ENCODE measurements at regions not wholly inside any gene's neighbourhood (a gene's known extent, or its start where the extent isn't known, plus 50 kb on each side); places are given as distances from the start of the nearest gene placed in this dataset.
"Not testable (repeated sequence)": the region's sequence is repeated elsewhere in the genome, so short reads cannot be mapped to it uniquely, and the experiment has no call there.

DNA sequence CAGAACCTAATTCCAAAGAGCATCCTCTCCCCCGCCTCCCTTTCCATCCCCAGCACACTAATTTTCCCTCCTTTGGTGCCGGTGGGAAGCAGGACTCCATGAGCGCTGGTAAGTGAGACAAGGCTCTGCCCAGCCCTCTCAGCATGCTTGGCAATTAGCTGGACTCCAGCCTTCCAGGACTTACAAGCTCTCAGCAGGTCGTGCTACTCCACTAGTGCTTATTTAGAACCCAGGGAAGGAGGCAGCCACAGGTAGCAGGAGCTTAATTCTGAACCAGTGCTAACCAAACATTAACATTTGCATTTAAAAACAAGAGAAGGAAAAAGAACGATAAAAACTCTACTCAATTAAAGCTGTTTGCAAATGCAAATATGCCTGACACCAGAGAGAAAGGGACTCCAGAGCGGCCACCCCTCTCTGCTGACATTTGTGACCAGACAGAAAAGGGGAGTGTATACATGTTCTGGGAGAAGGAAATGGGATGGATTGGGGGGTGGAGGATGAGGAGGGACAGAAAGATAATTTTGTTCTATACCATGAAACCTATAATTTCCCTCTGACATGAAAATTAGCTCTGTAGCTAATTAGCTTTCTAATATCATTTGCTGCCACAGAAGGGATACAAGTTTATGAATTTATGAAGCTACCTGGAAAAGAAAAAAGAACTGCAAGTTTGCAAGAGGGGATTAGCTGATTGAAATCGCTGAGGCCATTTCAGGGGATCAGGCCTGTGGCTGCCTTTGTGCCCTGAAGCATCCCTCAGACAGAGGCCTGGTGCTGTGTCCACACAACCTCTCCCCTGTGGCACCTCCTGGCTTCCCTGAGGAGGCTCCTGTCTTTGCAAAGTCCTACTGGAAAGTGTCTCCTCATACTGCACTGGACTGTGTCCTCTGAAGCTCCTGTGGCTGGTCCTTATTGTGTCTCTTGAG is 266.3 kb downstream of the SEC61B start:
- TF ChIP-seq CTCF (IDR thresholded peaks at IDR 0.05; ENCODE audit: low read depth, low read length, missing control alignments): no peak
- in situ Hi-C loops (cut with HindIII; ENCODE audit: low pct_ligation_motif_present, low sequenced_read_pairs): no loop called here
- H3K4me3 ChIP-seq (ENCODE audit: low read depth, low read length): no peak overlapping the region
- H3K27ac ChIP-seq: no peak overlapping the region
- no peaks in the 10 kb centered on the region for H3K36me3 ChIP-seq (replicated peaks)
- H3K27me3 ChIP-seq (replicated peaks): no peaks in the 10 kb centered on the region
- no peak for DNase-seq

DNA sequence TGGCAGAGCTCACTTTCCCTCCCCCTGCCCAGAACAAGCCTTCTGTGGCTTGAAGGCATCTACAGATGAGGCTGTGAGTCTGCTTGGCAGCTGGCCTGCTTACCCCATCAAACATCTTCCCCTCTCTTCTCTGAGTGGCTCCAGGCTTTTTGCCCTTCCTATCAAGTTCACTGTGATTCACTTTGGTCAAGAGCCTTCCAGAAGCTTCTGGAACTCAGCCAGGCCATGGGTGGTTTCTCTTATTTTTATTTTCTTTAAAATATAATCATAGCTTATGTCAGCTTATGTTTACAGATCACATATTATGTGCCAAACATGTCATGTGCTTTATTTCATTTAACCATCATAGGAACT is 267.0 kb downstream of the SEC61B start:
- Histone ChIP-seq H3K36me3 (replicated peaks) (no peaks in the 10 kb centered on the region), H3K27ac (no peak overlapping the region), H3K27me3 (replicated peaks) (no peaks in the 10 kb centered on the region), H3K4me3 (ENCODE audit: low read depth, low read length) (no peak overlapping the region)
- in situ Hi-C loops (cut with HindIII; ENCODE audit: low pct_ligation_motif_present, low sequenced_read_pairs): no loop called here
- DNase-seq: peak; percentile 68
- no peak for TF ChIP-seq CTCF (IDR thresholded peaks at IDR 0.05; ENCODE audit: low read depth, low read length, missing control alignments)

- no peak for TF ChIP-seq CTCF (IDR thresholded peaks at IDR 0.05; ENCODE audit: low read depth, low read length, missing control alignments)
- DNase-seq: peak; percentile 13
- H3K27me3 ChIP-seq (replicated peaks): no peaks in the 10 kb centered on the region
- no peaks in the 10 kb centered on the region for H3K36me3 ChIP-seq (replicated peaks)
- in situ Hi-C loops (cut with HindIII; ENCODE audit: low pct_ligation_motif_present, low sequenced_read_pairs): no loop called here
- H3K4me3 ChIP-seq (ENCODE audit: low read depth, low read length): no peak overlapping the region
- no peak overlapping the region for H3K27ac ChIP-seq
Observed at GRCh38 chr9:99490729-99491128, 268.6 kb downstream of the SEC61B start.

- TF ChIP-seq CTCF (IDR thresholded peaks at IDR 0.05; ENCODE audit: low read depth, low read length, missing control alignments): no peak
- Histone ChIP-seq H3K4me3 (ENCODE audit: low read depth, low read length) (no peak overlapping the region), H3K27ac (no peak overlapping the region), H3K27me3 (replicated peaks) (no peaks in the 10 kb centered on the region), H3K36me3 (replicated peaks) (no peaks in the 10 kb centered on the region)
- in situ Hi-C loops (cut with HindIII; ENCODE audit: low pct_ligation_motif_present, low sequenced_read_pairs): no loop called here
- peak; percentile 12 for DNase-seq
Observed at GRCh38 chr9:99491408-99492158, 269.5 kb downstream of the SEC61B start.

- TF ChIP-seq CTCF (IDR thresholded peaks at IDR 0.05; ENCODE audit: low read depth, low read length, missing control alignments): no peak
- no peak for DNase-seq
- no peak overlapping the region for H3K27ac ChIP-seq
- no peak overlapping the region for H3K4me3 ChIP-seq (ENCODE audit: low read depth, low read length)
- in situ Hi-C loops (cut with HindIII; ENCODE audit: low pct_ligation_motif_present, low sequenced_read_pairs): no loop called here
- H3K27me3 ChIP-seq (replicated peaks): no peaks in the 10 kb centered on the region
- H3K36me3 ChIP-seq (replicated peaks): no peaks in the 10 kb centered on the region
Observed at GRCh38 chr9:99497641-99498040, 275.6 kb downstream of the SEC61B start.

DNA sequence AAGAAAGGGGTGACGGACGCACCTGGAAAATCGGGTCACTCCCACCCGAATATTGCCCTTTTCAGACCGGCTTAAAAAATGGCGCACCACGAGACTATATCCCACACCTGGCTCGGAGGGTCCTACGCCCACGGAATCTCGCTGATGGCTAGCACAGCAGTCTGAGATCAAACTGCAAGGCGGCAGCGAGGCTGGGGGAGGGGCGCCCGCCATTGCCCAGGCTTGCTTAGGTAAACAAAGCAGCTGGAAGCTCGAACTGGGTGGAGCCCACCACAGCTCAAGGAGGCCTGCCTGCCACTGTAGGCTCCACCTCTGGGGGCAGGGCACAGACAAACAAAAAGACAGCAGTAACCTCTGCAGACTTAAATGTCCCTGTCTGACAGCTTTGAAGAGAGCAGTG is 276.9 kb downstream of the SEC61B start:
- H3K36me3 ChIP-seq (replicated peaks); H3K27ac ChIP-seq; H3K27me3 ChIP-seq (replicated peaks); DNase-seq; in situ Hi-C loops (cut with HindIII; ENCODE audit: low pct_ligation_motif_present, low sequenced_read_pairs); H3K4me3 ChIP-seq (ENCODE audit: low read depth, low read length): not testable (repeated sequence)

All from brain microvascular endothelial cell (primary cell).